HG02642 (cell line): ENCODE measurements at regions not wholly inside any gene's neighbourhood (a gene's known extent, or its start where the extent isn't known, plus 50 kb on each side); places are given as distances from the start of the nearest gene placed in this dataset.
A peak's percentile ranks its signal among the peaks of the same experiment; 100 is the strongest.

Experiments used
- ATAC-seq: cut with Tn5 transposase; IDR thresholded peaks from one replicate; pipeline ENCODE4 v1.9.1; 2021; ENCODE audit warnings: mild to moderate bottlenecking; ENCODE audit not compliant: unreplicated experiment, poor library complexity

GRCh38 chr3:31357451-31357850 lies 175.3 kb upstream of the STT3B start:
- no peak for ATAC-seq

- ATAC-seq: no peak
Measured at GRCh38 chr3:31358473-31359070, 174.2 kb upstream of the STT3B start.

- ATAC-seq: no peak
Measured at GRCh38 chr3:31361371-31362273, 171.1 kb upstream of the STT3B start.

- no peak for ATAC-seq
Measured at GRCh38 chr3:31364188-31364587, 168.5 kb upstream of the STT3B start.

- ATAC-seq: no peak
Measured at GRCh38 chr3:31364711-31365110, 168.0 kb upstream of the STT3B start.

GRCh38 chr3:31367518-31367917 lies 165.2 kb upstream of the STT3B start:
- ATAC-seq: no peak

DNA sequence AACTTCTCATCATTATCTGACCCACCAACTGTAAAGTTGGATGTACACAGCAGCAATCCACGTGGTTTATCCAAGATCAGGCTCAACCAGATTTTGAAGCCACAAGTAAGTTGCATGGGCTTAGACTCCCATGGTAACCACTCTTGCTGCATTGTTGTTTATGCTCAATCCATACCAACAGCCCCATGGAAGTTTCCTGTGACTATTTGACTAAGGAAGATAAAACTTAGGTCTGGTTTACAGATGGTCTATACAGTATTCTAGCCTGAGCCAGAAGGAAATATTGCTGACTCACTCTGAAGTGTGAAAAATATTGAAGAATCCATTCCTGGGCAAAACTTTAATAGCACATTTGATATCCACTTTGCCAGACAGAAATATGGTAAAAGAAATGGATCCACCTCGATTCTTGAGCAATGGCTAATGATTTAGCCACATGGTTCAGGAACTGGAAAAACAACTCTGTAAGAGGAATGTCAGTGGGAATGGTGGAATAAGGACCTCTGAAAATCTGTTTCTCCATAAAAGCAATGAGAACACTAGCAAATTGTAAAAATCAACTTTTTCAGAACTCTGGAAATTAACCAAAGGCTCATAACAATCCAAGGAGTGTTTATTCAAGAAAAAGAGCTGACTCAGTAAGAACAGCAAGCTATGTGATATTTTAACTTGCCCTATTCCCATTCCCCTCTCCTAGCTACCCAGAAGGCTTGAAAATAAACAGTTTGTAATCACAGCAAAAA lies 162.9 kb upstream of the STT3B start:
- no peak for ATAC-seq

GRCh38 chr3:31370380-31370666 lies 162.4 kb upstream of the STT3B start:
- ATAC-seq: no peak

DNA sequence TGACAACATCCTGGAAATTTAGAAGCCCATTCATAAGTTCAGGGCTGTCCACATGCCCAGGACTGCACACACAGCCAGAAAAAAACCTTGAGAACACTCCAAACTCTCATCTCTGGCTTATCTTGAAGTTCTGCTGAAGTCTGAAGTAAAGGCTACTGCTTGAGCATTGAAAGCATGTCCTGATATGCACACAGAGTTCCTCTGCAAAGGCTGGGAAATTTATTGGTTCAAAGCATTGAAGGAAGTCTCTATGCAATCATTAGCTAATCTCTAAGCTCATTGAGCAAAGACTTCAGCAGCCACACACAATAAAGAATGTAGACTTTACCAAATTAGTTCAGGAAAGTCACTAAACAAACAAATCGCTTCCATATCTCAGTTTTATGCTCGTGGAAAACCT lies 162.0 kb upstream of the STT3B start:
- ATAC-seq: no peak

GRCh38 chr3:31371484-31372177 lies 161.1 kb upstream of the STT3B start:
- ATAC-seq: no peak

DNA sequence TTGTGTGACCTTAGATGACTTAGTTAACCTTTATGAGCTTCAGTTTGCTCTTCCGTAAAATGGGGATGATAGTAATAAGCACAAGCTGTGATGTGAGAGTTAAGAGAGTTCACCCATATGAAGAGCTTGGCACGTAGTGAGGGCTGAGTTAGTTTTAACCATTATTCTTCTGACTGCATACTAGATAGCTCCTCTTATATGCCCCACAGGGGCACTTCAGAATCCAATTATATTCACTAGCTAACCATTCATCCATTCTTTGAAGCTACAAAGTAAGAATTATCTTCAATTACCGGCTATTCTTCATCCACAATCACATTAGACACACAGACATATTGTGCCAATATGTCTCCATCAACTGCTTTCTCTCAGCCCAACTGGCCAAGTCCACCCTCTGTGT lies 159.0 kb upstream of the STT3B start:
- ATAC-seq: no peak

DNA sequence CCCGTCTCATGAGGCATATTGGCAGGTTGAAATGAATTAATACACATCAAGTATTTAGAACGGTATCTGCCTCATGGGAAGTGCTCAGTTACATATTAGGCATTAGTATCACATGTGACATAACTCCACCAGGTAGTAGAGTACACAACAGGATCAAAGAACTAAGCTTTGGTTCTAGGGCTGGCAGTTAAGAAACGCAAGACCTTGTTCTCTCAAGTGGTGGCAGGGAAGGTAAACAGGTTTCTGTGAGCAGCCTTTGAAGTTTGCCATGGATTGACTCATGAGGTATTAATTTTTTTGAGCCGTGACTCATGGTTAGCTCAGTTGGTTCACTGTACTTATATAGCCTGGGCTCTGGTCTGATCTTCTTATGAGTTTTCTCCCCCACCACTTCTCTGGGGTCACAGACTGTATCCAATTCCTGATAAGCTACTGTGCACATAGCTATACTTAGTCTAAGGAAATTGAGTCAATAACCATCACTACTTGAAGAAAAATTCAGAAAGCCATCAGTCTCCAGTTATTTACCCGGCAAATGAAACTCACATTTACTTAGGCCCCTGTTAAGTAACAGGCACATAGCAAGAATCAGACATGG lies 155.6 kb upstream of the STT3B start:
- ATAC-seq: no peak

GRCh38 chr3:31378231-31378630 lies 154.5 kb upstream of the STT3B start:
- ATAC-seq: no peak

GRCh38 chr3:31379598-31379997 lies 153.1 kb upstream of the STT3B start:
- no peak for ATAC-seq

DNA sequence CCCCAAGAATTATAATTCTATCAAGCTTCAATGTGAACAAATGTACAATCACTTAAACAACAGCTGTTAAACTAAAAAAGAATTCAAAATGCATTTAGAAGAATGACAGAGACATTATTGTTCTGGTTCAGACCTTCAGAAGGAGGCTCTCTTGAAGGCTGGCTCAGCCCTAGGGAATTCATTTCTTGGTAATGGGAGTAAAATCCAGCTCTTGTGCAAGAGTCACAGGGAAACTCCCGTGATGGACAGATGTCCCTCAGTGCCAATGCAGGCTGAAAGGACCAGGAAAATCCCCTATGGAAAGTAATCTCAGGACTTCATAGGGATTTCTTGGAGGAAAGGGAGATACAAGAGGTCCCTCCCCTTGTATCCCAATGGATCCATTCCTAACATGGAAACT lies 149.9 kb upstream of the STT3B start:
- ATAC-seq: no peak

- ATAC-seq: no peak
Measured at GRCh38 chr3:31384117-31384516, 148.6 kb upstream of the STT3B start.

DNA sequence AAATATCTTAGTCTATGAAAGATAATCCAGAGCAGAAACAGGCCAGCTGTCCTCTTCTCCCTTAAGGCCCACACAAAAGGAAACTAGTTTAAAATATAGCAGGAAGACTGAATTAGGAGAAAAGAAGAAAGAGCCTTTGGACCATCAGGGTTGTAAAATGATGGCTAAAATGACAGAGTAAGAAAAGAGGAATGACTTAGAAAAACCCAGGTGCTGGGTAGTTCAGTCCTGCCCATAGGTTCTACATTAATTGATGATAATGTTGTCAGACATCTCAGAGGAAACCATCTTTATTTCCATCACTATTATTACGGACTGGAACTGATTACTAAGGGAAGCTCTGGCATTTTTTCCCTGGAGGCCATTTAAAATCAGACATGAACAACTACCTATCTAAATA lies 142.8 kb upstream of the STT3B start:
- ATAC-seq: no peak

DNA sequence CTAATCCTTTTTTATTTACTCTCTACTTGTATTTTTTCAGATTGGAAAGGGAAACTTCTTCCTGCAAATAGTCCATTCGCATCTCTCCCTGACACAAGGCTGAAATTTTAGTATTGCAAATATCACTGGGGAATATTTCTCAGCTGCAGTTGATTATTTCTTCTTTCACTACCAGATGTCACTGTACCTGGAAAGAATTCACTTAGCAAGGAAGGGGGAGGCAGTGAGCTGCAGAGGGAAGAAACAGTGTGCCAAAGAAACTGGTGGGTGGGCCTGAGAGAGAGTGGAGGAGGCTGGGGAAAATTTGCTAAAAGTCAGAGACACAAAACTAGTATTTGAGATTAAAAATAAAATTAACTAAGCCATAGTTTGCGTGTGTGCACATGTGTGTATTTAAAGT lies 142.3 kb upstream of the STT3B start:
- ATAC-seq: no peak

DNA sequence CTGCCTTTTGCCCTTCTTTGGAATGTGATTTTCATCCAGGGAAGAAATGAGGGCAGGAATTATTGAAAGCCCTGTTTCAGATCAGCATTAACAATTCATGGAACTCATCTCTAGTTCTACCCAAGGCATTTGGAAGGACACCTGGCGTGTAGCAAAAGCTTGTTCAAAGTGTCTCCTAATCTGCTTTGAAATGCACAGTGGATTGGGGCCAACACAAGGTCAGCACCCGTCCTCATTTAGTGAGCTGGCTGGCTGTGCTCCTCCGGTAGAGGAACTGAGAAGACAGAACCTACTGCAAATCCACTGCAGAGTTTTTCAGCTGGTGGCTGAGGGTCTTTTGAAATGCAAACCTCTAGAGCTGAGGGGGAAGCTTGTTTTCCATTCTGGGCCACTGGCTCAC lies 141.6 kb upstream of the STT3B start:
- peak; percentile 49 for ATAC-seq

GRCh38 chr3:31392568-31392967 lies 140.2 kb upstream of the STT3B start:
- ATAC-seq: peak; percentile 58
